ENCODE measurements at regions not wholly inside any gene's neighbourhood (a gene's known extent, or its start where the extent isn't known, plus 50 kb on each side); places are given as distances from the start of the nearest gene placed in this dataset.

- Histone ChIP-seq H3K4me3 (ENCODE audit: low read depth in 1 of 2, low read length in 2 of 2) (no peak overlapping the region), H3K4me1 (ENCODE audit: control insufficient read depth in 1 of 2, insufficient read depth in 2 of 2, low read length in 2 of 2) (no peaks in the 10 kb centered on the region), H3K27me3 (ENCODE audit: low read depth, low read length) (no peaks in the 10 kb centered on the region), H3K9me3 (ENCODE audit: control insufficient read depth in 1 of 2, low read length in 2 of 2) (no peaks in the 10 kb centered on the region), H3K27ac (ENCODE audit: low read length) (no peak overlapping the region), H3K36me3 (ENCODE audit: control insufficient read depth in 1 of 2, insufficient read depth in 2 of 2, low read length in 2 of 2) (no peaks in the 10 kb centered on the region)
Observed at GRCh38 chr1:30414086-30414850, 309.1 kb downstream of the MATN1 start.

- no peaks in the 10 kb centered on the region for H3K9me3 ChIP-seq (ENCODE audit: control insufficient read depth in 1 of 2, low read length in 2 of 2)
- no peaks in the 10 kb centered on the region for H3K4me1 ChIP-seq (ENCODE audit: control insufficient read depth in 1 of 2, insufficient read depth in 2 of 2, low read length in 2 of 2)
- H3K27ac ChIP-seq (ENCODE audit: low read length): no peak overlapping the region
- no peak overlapping the region for H3K4me3 ChIP-seq (ENCODE audit: low read depth in 1 of 2, low read length in 2 of 2)
- H3K27me3 ChIP-seq (ENCODE audit: low read depth, low read length): no peaks in the 10 kb centered on the region
- H3K36me3 ChIP-seq (ENCODE audit: control insufficient read depth in 1 of 2, insufficient read depth in 2 of 2, low read length in 2 of 2): no peaks in the 10 kb centered on the region
Observed at GRCh38 chr1:30413606-30414005, 309.8 kb downstream of the MATN1 start.

DNA sequence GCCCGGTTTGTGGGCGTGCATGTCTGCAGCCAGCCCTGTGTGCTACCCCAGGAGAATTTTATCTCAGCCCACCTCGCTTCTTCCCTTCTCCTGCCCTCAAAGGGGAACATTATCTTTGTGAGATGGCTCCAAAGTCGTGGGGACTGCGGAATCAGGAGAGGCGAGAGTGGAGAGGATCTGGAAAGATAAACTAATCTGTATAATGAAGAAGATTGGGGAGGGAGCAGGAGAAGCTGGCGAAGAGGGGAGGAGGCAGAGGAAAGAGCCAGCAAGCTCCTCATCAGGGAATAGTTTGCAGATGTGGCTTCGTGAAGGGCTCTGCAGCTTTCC is 310.3 kb downstream of the MATN1 start:
- no peaks in the 10 kb centered on the region for H3K27me3 ChIP-seq (ENCODE audit: low read depth, low read length)
- no peak overlapping the region for H3K27ac ChIP-seq (ENCODE audit: low read length)
- H3K9me3 ChIP-seq (ENCODE audit: control insufficient read depth in 1 of 2, low read length in 2 of 2): no peaks in the 10 kb centered on the region
- H3K4me1 ChIP-seq (ENCODE audit: control insufficient read depth in 1 of 2, insufficient read depth in 2 of 2, low read length in 2 of 2): no peaks in the 10 kb centered on the region
- no peak overlapping the region for H3K4me3 ChIP-seq (ENCODE audit: low read depth in 1 of 2, low read length in 2 of 2)
- H3K36me3 ChIP-seq (ENCODE audit: control insufficient read depth in 1 of 2, insufficient read depth in 2 of 2, low read length in 2 of 2): no peaks in the 10 kb centered on the region

GRCh38 chr1:30412241-30413110 is 310.9 kb downstream of the MATN1 start:
- H3K4me3 ChIP-seq (ENCODE audit: low read depth in 1 of 2, low read length in 2 of 2): no peak overlapping the region
- H3K4me1 ChIP-seq (ENCODE audit: control insufficient read depth in 1 of 2, insufficient read depth in 2 of 2, low read length in 2 of 2): no peaks in the 10 kb centered on the region
- no peak overlapping the region for H3K27ac ChIP-seq (ENCODE audit: low read length)
- H3K9me3 ChIP-seq (ENCODE audit: control insufficient read depth in 1 of 2, low read length in 2 of 2): no peaks in the 10 kb centered on the region
- H3K27me3 ChIP-seq (ENCODE audit: low read depth, low read length): no peaks in the 10 kb centered on the region
- no peaks in the 10 kb centered on the region for H3K36me3 ChIP-seq (ENCODE audit: control insufficient read depth in 1 of 2, insufficient read depth in 2 of 2, low read length in 2 of 2)

DNA sequence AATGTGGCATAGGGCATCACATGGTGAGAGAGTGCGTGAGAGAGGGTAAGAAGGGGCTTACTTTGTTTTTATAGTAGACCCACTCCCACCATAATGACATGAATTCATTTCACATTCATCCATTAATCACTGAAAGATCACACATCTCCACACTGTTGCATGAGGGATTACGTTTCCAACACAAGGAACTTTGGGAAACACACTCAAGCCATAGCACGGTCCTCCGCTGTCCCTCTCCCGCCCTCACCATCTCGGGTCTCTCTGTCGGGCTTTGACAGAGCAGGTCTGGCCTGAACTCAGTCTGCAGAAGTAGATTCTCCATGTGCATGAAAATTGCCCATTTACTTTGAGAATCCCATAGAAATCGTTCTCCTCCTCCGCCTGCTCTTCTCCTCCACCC is 312.2 kb downstream of the MATN1 start:
- H3K36me3 ChIP-seq (ENCODE audit: control insufficient read depth in 1 of 2, insufficient read depth in 2 of 2, low read length in 2 of 2): no peaks in the 10 kb centered on the region
- H3K9me3 ChIP-seq (ENCODE audit: control insufficient read depth in 1 of 2, low read length in 2 of 2): no peaks in the 10 kb centered on the region
- H3K27ac ChIP-seq (ENCODE audit: low read length): no peak overlapping the region
- no peaks in the 10 kb centered on the region for H3K27me3 ChIP-seq (ENCODE audit: low read depth, low read length)
- H3K4me1 ChIP-seq (ENCODE audit: control insufficient read depth in 1 of 2, insufficient read depth in 2 of 2, low read length in 2 of 2): no peaks in the 10 kb centered on the region
- H3K4me3 ChIP-seq (ENCODE audit: low read depth in 1 of 2, low read length in 2 of 2): no peak overlapping the region

- Histone ChIP-seq H3K27ac (ENCODE audit: low read length) (no peak overlapping the region), H3K27me3 (ENCODE audit: low read depth, low read length) (no peaks in the 10 kb centered on the region), H3K36me3 (ENCODE audit: control insufficient read depth in 1 of 2, insufficient read depth in 2 of 2, low read length in 2 of 2) (no peaks in the 10 kb centered on the region), H3K4me3 (ENCODE audit: low read depth in 1 of 2, low read length in 2 of 2) (no peak overlapping the region), H3K9me3 (ENCODE audit: control insufficient read depth in 1 of 2, low read length in 2 of 2) (no peaks in the 10 kb centered on the region), H3K4me1 (ENCODE audit: control insufficient read depth in 1 of 2, insufficient read depth in 2 of 2, low read length in 2 of 2) (no peaks in the 10 kb centered on the region)
Observed at GRCh38 chr1:30410153-30410851, 313.1 kb downstream of the MATN1 start.

GRCh38 chr1:30409476-30410152 is 313.8 kb downstream of the MATN1 start:
- no peaks in the 10 kb centered on the region for H3K36me3 ChIP-seq (ENCODE audit: control insufficient read depth in 1 of 2, insufficient read depth in 2 of 2, low read length in 2 of 2)
- H3K9me3 ChIP-seq (ENCODE audit: control insufficient read depth in 1 of 2, low read length in 2 of 2): no peaks in the 10 kb centered on the region
- no peak overlapping the region for H3K4me3 ChIP-seq (ENCODE audit: low read depth in 1 of 2, low read length in 2 of 2)
- H3K27ac ChIP-seq (ENCODE audit: low read length): no peak overlapping the region
- no peaks in the 10 kb centered on the region for H3K4me1 ChIP-seq (ENCODE audit: control insufficient read depth in 1 of 2, insufficient read depth in 2 of 2, low read length in 2 of 2)
- no peaks in the 10 kb centered on the region for H3K27me3 ChIP-seq (ENCODE audit: low read depth, low read length)

DNA sequence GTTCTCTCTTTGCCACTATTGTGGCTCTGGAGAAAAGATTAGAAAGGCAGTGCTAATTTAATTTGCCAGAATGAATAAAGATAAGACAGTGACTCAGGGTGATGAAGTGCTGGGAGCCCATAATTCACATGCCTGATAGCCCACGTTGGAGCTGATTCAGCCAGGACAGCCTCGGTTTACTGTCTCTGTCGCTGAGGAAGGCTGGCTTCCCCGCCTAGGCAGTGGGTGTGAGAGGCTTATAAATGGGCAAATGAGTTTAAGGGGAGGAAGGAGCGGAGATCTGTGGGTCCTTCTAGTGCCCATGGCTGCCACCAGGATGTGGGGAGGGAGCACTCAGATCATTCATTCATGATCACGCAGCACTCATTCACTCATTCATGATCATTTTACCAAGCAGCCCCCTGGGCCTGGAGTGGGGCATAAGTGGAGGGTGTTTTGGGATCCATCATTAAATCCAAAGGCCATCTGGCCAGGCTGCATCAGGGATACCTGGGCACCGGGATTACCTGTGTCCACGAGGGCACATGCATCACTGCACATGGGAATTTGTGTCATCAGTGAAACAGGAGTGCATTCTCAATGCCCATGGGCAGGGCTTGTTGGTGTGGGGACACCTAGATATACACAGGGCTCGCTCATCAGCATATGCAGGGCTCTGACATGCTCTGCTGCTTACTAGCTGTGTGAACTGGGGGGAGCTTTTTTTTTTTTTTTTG is 315.4 kb downstream of the MATN1 start:
- H3K27me3 ChIP-seq (ENCODE audit: low read depth, low read length): no peaks in the 10 kb centered on the region
- no peak overlapping the region for H3K4me3 ChIP-seq (ENCODE audit: low read depth in 1 of 2, low read length in 2 of 2)
- H3K4me1 ChIP-seq (ENCODE audit: control insufficient read depth in 1 of 2, insufficient read depth in 2 of 2, low read length in 2 of 2): no peaks in the 10 kb centered on the region
- H3K9me3 ChIP-seq (ENCODE audit: control insufficient read depth in 1 of 2, low read length in 2 of 2): no peaks in the 10 kb centered on the region
- H3K36me3 ChIP-seq (ENCODE audit: control insufficient read depth in 1 of 2, insufficient read depth in 2 of 2, low read length in 2 of 2): no peaks in the 10 kb centered on the region
- no peak overlapping the region for H3K27ac ChIP-seq (ENCODE audit: low read length)

DNA sequence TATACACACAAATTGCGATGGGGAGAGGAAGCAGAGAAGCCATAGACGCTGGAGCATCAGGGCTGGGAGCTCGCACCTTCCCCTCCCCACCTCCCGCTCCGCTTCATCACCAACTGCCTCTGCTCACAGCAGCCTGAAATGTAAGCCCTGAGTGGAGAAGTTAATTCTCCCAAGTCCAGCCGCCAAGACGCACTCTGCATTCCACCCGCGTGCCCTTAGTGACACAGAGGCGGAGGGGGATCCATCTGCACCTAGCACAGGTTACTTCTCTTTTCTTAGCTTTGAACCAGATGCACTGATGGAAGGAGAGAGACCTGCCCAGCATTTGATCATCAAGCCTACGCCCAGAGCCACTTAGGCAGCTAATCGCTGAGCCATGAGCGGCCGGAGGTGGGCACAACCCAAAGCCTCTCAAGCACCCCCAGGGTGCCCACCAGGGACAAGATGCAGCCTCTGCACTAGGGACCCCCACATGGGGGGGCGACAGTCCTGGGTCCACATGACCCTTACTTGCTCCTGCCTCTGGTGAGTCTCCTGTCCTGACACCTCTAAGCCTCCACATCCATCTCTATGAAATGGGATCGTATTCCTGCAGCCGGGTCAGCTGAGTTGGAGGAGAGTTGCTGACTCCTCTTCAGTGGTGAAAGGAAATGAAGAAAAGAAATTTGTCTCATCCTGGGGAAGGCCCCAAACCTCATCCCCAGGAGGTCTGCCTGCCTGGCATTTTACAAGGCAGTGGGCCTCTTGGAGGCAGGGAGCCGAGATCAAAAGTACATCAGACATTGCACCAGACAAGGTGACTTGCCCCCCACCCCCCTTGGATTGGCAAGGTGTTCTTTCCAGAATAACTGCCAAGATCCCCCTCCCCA is 316.2 kb downstream of the MATN1 start:
- H3K4me1 ChIP-seq (ENCODE audit: control insufficient read depth in 1 of 2, insufficient read depth in 2 of 2, low read length in 2 of 2): no peaks in the 10 kb centered on the region
- no peak overlapping the region for H3K27ac ChIP-seq (ENCODE audit: low read length)
- no peaks in the 10 kb centered on the region for H3K27me3 ChIP-seq (ENCODE audit: low read depth, low read length)
- H3K36me3 ChIP-seq (ENCODE audit: control insufficient read depth in 1 of 2, insufficient read depth in 2 of 2, low read length in 2 of 2): no peaks in the 10 kb centered on the region
- H3K4me3 ChIP-seq (ENCODE audit: low read depth in 1 of 2, low read length in 2 of 2): no peak overlapping the region
- no peaks in the 10 kb centered on the region for H3K9me3 ChIP-seq (ENCODE audit: control insufficient read depth in 1 of 2, low read length in 2 of 2)

- H3K4me3 ChIP-seq (ENCODE audit: low read depth in 1 of 2, low read length in 2 of 2): no peak overlapping the region
- no peaks in the 10 kb centered on the region for H3K4me1 ChIP-seq (ENCODE audit: control insufficient read depth in 1 of 2, insufficient read depth in 2 of 2, low read length in 2 of 2)
- no peaks in the 10 kb centered on the region for H3K9me3 ChIP-seq (ENCODE audit: control insufficient read depth in 1 of 2, low read length in 2 of 2)
- H3K27ac ChIP-seq (ENCODE audit: low read length): no peak overlapping the region
- no peaks in the 10 kb centered on the region for H3K36me3 ChIP-seq (ENCODE audit: control insufficient read depth in 1 of 2, insufficient read depth in 2 of 2, low read length in 2 of 2)
- H3K27me3 ChIP-seq (ENCODE audit: low read depth, low read length): no peaks in the 10 kb centered on the region
Observed at GRCh38 chr1:30405631-30406212, 317.7 kb downstream of the MATN1 start.
